ENCODE measurements at regions not wholly inside any gene's neighbourhood (a gene's known extent, or its start where the extent isn't known, plus 50 kb on each side); places are given as distances from the start of the nearest gene placed in this dataset.

DNA sequence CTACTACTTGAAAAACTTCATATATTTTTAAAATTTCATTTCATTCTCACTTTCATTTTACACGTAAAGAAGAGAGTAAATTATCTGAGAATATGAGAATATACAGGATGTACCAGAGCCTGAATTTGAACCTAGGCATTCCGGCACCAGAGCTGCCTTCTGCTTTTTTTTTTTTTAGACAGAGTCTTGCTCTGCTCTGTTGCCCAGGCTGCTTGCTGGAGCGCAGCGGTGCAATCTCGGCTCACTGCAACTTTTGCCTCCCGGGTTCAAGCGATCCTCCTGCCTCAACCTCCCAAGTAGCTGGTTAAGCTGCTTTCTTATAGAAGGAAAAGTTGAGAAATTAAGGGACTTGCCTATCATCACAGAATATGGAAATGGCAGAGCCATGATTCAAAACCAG, 540.1 kb downstream of the EBF1 start:
- no peak for TF ChIP-seq POLR2A (IDR thresholded peaks at IDR 0.05)
- TF ChIP-seq, protein P1, sequence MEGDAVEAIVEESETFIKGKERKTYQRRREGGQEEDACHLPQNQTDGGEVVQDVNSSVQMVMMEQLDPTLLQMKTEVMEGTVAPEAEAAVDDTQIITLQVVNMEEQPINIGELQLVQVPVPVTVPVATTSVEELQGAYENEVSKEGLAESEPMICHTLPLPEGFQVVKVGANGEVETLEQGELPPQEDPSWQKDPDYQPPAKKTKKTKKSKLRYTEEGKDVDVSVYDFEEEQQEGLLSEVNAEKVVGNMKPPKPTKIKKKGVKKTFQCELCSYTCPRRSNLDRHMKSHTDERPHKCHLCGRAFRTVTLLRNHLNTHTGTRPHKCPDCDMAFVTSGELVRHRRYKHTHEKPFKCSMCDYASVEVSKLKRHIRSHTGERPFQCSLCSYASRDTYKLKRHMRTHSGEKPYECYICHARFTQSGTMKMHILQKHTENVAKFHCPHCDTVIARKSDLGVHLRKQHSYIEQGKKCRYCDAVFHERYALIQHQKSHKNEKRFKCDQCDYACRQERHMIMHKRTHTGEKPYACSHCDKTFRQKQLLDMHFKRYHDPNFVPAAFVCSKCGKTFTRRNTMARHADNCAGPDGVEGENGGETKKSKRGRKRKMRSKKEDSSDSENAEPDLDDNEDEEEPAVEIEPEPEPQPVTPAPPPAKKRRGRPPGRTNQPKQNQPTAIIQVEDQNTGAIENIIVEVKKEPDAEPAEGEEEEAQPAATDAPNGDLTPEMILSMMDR (IDR thresholded peaks at IDR 0.05) = no peak
- intact Hi-C loops (cut with DNase I) = no loop called here
- H3K27ac ChIP-seq = no peak overlapping the region
- no peaks in the 10 kb centered on the region for H3K27me3 ChIP-seq
- H3K4me3 ChIP-seq = no peak overlapping the region
- 84 to 95% (median 93%) methylated on average over 7 of the region's 7 CpGs for WGBS, 4 donors
- no peaks in the 10 kb centered on the region for H3K9me3 ChIP-seq (replicated peaks in 1 of 3)
- H3K36me3 ChIP-seq (replicated peaks in 1 of 2) = no peaks in the 10 kb centered on the region
- DNase-seq = no peak
- H3K4me1 ChIP-seq (replicated peaks in 1 of 2) = no peaks in the 10 kb centered on the region

DNA sequence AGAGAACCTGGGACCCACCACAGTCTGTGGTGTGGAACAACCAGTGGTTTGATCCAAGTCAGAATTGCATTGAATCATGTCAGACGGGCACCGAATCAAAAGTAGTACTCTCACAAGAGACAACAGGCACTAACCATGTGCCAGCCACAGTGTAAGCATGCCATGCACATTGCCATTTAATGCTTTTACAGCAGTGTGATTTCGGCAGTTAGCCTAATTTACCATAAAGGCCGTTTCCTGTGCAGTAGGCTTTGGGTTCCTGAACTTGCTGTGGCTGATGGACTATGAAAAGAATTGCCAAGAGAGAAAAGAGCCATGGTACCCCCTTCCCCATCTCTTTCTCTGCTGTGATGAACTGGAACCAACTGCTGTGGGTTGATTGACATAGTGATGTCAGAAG, 540.6 kb downstream of the EBF1 start:
- TF ChIP-seq, protein P1 (IDR thresholded peaks at IDR 0.05) = no peak
- TF ChIP-seq POLR2A (IDR thresholded peaks at IDR 0.05) = no peak
- intact Hi-C loops (cut with DNase I) = no loop called here
- no peaks in the 10 kb centered on the region for H3K9me3 ChIP-seq (replicated peaks in 1 of 3)
- H3K27ac ChIP-seq = no peak overlapping the region
- DNase-seq = no peak
- H3K4me1 ChIP-seq (replicated peaks in 1 of 2) = no peaks in the 10 kb centered on the region
- H3K27me3 ChIP-seq = no peaks in the 10 kb centered on the region
- H3K36me3 ChIP-seq (replicated peaks in 1 of 2) = no peaks in the 10 kb centered on the region
- WGBS, 4 donors = 81 to 92% (median 88%) methylated on average over 3 to 4 of the region's 4 CpGs
- no peak overlapping the region for H3K4me3 ChIP-seq

DNA sequence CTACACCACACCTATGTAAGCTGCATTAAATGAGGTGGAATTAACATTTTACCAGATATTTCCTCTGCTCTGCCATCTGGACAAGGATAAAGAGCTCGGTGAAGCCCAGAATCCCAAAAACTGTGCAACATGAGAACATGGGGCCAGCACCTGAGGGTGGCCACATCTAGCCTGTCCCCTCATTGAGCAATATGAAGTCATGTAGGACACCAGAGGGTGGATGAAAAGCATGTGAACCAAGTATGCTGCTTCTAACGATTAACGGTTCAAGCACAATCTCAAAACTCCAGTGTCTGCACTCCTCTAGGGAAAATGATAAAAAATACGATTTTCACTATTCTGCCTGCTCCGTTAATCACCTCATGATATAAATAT, 545.8 kb downstream of the EBF1 start:
- DNase-seq = no peak
- TF ChIP-seq, protein P1 (IDR thresholded peaks at IDR 0.05) = no peak
- TF ChIP-seq POLR2A (IDR thresholded peaks at IDR 0.05) = no peak
- Histone ChIP-seq H3K9me3 (replicated peaks in 1 of 3) (no peaks in the 10 kb centered on the region), H3K36me3 (replicated peaks in 1 of 2) (no peaks in the 10 kb centered on the region), H3K27ac (no peak overlapping the region), H3K4me1 (replicated peaks in 1 of 2) (no peaks in the 10 kb centered on the region), H3K4me3 (no peak overlapping the region), H3K27me3 (no peaks in the 10 kb centered on the region)
- WGBS, 4 donors = 82 to 90% (median 89%) methylated on average over 5 of the region's 5 CpGs
- intact Hi-C loops (cut with DNase I) = no loop called here

DNA sequence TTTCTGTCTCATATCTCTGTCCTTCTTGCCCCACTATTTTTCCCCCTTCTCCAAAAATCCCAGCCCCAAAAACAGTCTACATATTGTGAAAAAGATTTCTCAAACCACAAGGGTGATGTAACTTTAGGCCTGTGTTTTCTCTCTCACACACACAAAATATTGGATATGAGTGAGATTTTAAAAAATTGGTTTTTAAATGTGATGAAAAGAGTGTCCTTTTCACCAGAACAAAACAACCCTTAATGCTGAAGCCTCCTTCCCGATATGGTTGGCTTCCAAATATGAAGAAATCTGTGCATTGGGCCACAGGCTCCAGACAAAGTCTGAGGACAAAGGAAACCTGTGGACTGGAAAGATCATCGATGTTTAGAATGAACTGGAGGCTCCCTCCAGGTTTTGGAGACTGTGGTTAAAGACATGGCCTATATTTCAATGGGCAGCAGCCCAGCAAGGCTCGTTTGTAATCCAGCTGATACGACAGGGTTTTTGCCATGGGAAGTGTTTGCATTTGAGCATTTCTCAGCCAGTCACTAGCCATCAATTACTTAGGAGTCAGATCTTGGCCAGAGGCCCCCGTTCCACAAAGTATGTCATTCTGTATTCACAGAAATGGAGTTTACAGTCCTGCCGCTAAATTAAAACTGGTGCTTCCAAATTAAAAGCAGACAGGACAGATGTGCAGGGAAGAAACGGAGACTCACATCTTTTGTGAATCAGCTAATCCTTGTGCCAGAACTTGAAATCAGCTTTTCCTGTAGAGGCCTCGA, 546.3 kb downstream of the EBF1 start:
- intact Hi-C loops (cut with DNase I) = no loop called here
- Histone ChIP-seq H3K36me3 (replicated peaks in 1 of 2) (no peaks in the 10 kb centered on the region), H3K4me1 (replicated peaks in 1 of 2) (no peaks in the 10 kb centered on the region), H3K27ac (no peak overlapping the region), H3K4me3 (no peak overlapping the region), H3K9me3 (replicated peaks in 1 of 3) (no peaks in the 10 kb centered on the region), H3K27me3 (no peaks in the 10 kb centered on the region)
- peak in 1 of 7 donors; percentile 19 for DNase-seq
- no peak for TF ChIP-seq POLR2A (IDR thresholded peaks at IDR 0.05)
- TF ChIP-seq, protein P1 (IDR thresholded peaks at IDR 0.05) = no peak
- 68 to 73% (median 70%) methylated on average over 6 to 8 of the region's 8 CpGs for WGBS, 4 donors

Data from adrenal gland (tissue), 9 donors.